GM12892 (cell line): ENCODE measurements at regions not wholly inside any gene's neighbourhood (a gene's known extent, or its start where the extent isn't known, plus 50 kb on each side); places are given as distances from the start of the nearest gene placed in this dataset.

Experiments used
- POLR2A ChIP-seq: IDR thresholded peaks from 2 replicates; pipeline ENCODE4 v1.6.1; 2011; ENCODE audit warnings: low read depth, low read length, control low read depth
- POLR2AphosphoS5 ChIP-seq: IDR thresholded peaks from 2 replicates; pipeline ENCODE4 v1.6.1; 2011; ENCODE audit warnings: low read depth, low read length, control low read depth
- TAF1 ChIP-seq: IDR thresholded peaks from 2 replicates; pipeline ENCODE4 v1.6.1; 2011; ENCODE audit warnings: low read depth, mild to moderate bottlenecking, control low read depth, low read length, borderline replicate concordance

DNA sequence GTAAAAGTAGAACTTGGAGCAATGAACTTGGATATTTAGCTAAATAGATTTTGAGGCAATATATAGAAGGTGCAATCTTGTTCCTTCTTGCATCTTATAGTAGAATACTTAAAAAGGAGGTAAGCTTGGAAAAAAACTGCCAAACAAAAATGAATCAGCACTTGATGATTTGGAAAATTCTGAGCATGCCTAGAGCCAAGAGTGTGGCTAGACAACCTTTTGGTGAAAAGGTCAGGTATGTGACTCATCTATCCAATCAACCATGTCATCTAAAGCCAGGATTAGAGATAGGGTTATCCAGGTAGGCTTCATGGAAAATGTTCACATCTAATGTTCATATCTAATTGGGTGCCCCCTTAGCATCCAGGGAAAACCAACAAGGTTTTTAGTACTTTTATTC, 515.0 kb downstream of the COL11A1 start:
- TF ChIP-seq POLR2A = no peak
- TF ChIP-seq TAF1 = no peak
- no peak for TF ChIP-seq POLR2AphosphoS5
